ENCODE measurements at regions not wholly inside any gene's neighbourhood (a gene's known extent, or its start where the extent isn't known, plus 50 kb on each side); places are given as distances from the start of the nearest gene placed in this dataset.

- H3K27ac ChIP-seq = no peak overlapping the region
- no peak for TF ChIP-seq POLR2A (IDR thresholded peaks at IDR 0.05)
- TF ChIP-seq EP300 (IDR thresholded peaks at IDR 0.05) = no peak
- TF ChIP-seq, protein P1, sequence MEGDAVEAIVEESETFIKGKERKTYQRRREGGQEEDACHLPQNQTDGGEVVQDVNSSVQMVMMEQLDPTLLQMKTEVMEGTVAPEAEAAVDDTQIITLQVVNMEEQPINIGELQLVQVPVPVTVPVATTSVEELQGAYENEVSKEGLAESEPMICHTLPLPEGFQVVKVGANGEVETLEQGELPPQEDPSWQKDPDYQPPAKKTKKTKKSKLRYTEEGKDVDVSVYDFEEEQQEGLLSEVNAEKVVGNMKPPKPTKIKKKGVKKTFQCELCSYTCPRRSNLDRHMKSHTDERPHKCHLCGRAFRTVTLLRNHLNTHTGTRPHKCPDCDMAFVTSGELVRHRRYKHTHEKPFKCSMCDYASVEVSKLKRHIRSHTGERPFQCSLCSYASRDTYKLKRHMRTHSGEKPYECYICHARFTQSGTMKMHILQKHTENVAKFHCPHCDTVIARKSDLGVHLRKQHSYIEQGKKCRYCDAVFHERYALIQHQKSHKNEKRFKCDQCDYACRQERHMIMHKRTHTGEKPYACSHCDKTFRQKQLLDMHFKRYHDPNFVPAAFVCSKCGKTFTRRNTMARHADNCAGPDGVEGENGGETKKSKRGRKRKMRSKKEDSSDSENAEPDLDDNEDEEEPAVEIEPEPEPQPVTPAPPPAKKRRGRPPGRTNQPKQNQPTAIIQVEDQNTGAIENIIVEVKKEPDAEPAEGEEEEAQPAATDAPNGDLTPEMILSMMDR (IDR thresholded peaks at IDR 0.05) = no peak
- no peaks in the 10 kb centered on the region for H3K4me1 ChIP-seq
- no peaks in the 10 kb centered on the region for H3K9me3 ChIP-seq
- no peaks in the 10 kb centered on the region for H3K36me3 ChIP-seq
- 69 to 70% methylated on average over 2 of the region's 2 CpGs for WGBS, 2 donors
- no peak for DNase-seq (ENCODE audit: low spot score in 2 of 2)
- no peaks in the 10 kb centered on the region for H3K27me3 ChIP-seq
- no peak overlapping the region for H3K4me3 ChIP-seq
Measured at GRCh38 chr14:39722547-39723273, 290.5 kb upstream of the FBXO33 start.

DNA sequence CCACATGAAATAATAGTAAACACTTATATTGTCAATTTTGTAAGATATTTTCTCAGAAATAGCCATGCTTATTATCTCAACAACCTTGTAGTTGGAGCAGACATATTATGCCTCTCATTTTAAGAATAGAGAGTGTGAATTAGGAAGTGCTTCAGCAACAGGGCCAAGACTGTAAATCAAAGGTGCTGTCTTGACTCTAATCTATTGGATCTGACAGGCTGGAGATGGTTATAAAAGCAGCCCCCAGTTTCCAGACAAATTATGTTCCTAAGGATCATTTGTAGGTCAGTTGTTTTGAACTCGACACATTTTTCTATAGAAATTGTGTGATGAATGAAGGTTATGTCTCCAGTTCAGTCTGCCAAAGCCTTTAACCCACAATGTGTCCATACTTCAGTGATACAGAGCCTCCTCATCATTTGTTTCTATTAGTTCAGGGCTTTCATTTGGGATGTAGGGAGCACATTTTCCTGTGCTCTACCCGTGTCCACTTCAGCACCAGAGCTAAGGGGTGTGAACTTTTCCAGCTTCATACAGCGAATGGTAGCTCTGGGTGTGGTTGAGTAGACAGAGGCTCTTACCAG lies 284.8 kb upstream of the FBXO33 start:
- Histone ChIP-seq H3K9me3 (no peaks in the 10 kb centered on the region), H3K27me3 (no peaks in the 10 kb centered on the region), H3K36me3 (no peaks in the 10 kb centered on the region), H3K27ac (no peak overlapping the region), H3K4me3 (no peak overlapping the region), H3K4me1 (no peaks in the 10 kb centered on the region)
- WGBS, 2 donors = 53 to 57% methylated on average over 3 of the region's 3 CpGs
- DNase-seq (ENCODE audit: low spot score in 2 of 2) = no peak
- TF ChIP-seq POLR2A (IDR thresholded peaks at IDR 0.05) (no peak), EP300 (IDR thresholded peaks at IDR 0.05) (no peak)
- TF ChIP-seq, protein P1 (IDR thresholded peaks at IDR 0.05) = no peak

DNA sequence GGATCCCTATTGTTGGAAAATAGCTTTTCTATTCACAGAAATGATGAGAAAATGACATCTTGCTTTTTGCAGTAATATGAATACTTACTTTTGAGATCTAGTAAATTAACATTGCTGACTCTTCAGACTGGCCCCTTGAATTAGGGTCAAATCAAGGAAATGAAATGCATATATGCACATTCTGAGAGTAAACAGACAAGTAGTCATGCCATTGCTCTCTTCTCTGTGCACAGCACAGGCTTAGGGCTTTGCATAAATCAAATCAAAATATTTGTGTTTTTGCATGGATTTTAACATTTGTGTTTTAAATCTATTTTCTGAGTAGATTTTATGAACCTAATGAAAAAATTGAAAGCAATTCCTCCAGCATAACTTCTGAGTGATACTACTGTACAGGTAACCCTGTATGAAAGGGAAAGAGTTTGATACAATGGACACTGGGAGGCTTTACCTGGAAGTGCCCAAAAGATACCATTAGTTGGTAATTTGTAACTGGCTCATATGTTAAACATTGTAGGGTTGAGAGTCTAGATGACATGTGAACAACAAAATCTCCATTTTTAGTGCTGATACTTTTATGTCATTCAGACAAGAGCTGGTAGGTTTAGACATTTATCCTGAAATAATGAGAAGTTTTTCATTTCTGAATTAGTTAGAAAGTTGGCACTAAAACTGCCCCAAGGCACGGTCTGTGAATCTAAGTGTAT lies 280.2 kb upstream of the FBXO33 start:
- Histone ChIP-seq H3K27me3 (no peaks in the 10 kb centered on the region), H3K36me3 (no peaks in the 10 kb centered on the region), H3K4me3 (no peak overlapping the region), H3K9me3 (no peaks in the 10 kb centered on the region), H3K27ac (no peak overlapping the region), H3K4me1 (no peaks in the 10 kb centered on the region)
- DNase-seq (ENCODE audit: low spot score in 2 of 2) = no peak
- 39 to 46% methylated on average over 1 of the region's 1 CpG for WGBS, 2 donors
- no peak for TF ChIP-seq EP300 (IDR thresholded peaks at IDR 0.05)

DNA sequence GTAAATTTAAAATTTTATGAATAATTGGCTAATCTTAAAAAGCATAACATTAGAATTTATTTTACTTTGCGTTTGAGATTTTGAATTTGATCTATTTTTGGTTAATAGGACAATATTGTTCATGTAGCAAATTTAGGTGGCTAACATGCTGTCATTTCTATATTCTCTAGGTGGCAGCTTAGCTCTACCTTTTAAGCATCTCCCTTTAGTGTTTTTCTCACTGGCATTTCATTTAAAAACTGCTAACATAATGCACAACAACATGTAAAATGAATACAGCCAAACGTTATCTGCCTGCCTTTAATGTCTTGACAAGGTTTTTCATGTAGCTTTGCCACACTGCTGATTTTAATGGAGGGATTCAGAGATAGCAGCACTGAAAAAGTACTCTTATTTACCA lies 272.4 kb upstream of the FBXO33 start:
- 42 to 46% methylated on average over 2 of the region's 2 CpGs for WGBS, 2 donors
- H3K36me3 ChIP-seq = no peaks in the 10 kb centered on the region

GRCh38 chr14:39694341-39694740 lies 262.1 kb upstream of the FBXO33 start:
- Histone ChIP-seq H3K4me3 (no peak overlapping the region), H3K4me1 (no peaks in the 10 kb centered on the region), H3K36me3 (no peaks in the 10 kb centered on the region), H3K27ac (no peak overlapping the region), H3K27me3 (no peaks in the 10 kb centered on the region), H3K9me3 (peaks cover 0 to 5% (median 0%) of the 10 kb centered on the region in 4 donors)
- 64 to 70% methylated on average over 2 of the region's 2 CpGs for WGBS, 2 donors
- DNase-seq (ENCODE audit: low spot score in 2 of 2) = no peak
- TF ChIP-seq POLR2A (IDR thresholded peaks at IDR 0.05) = no peak
- TF ChIP-seq EP300 (IDR thresholded peaks at IDR 0.05) = no peak
- TF ChIP-seq, protein P1 (IDR thresholded peaks at IDR 0.05) = no peak

More for the DNA sequence above, 272.4 kb upstream of the FBXO33 start:
- Histone ChIP-seq H3K27ac (no peak overlapping the region), H3K27me3 (no peaks in the 10 kb centered on the region), H3K4me3 (no peak overlapping the region), H3K4me1 (no peaks in the 10 kb centered on the region), H3K9me3 (no peaks in the 10 kb centered on the region)
- TF ChIP-seq EP300 (IDR thresholded peaks at IDR 0.05) = no peak
- DNase-seq (ENCODE audit: low spot score in 2 of 2) = no peak

DNA sequence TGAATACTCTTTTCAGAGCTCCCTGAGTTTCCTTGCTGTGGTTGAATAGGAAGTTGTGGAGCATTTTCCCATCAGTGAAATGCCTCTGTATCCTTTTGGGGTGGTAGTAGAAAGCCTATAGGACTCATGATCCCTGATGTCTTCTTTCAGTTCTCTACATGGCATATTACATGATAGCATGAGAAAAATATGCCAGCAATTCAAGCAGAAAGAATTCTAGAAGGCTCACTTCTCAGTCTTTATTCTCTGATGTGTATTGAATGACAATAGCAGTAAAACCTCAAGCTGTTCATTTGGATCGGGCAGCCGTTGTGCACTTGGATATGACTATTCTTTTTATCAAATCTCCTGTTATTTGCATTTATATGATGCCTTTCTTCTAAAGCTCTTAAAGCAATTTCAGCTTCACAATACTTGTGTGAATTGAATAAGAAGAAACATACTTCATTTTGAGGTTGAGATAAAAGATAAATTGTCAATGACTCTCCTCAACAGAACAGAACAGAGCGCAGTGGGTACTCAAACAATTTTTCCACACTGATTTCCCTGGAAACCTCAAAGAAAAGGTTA lies 251.5 kb upstream of the FBXO33 start:
- H3K27me3 ChIP-seq = no peaks in the 10 kb centered on the region
- no peaks in the 10 kb centered on the region for H3K4me1 ChIP-seq
- no peaks in the 10 kb centered on the region for H3K9me3 ChIP-seq
- no peak for DNase-seq (ENCODE audit: low spot score in 2 of 2)
- H3K36me3 ChIP-seq = no peaks in the 10 kb centered on the region
- no peak overlapping the region for H3K27ac ChIP-seq
- 55 to 61% methylated on average over 3 of the region's 3 CpGs for WGBS, 2 donors
- H3K4me3 ChIP-seq = no peak overlapping the region
- TF ChIP-seq, protein P1 (IDR thresholded peaks at IDR 0.05) = no peak
- TF ChIP-seq POLR2A (IDR thresholded peaks at IDR 0.05) (no peak), EP300 (IDR thresholded peaks at IDR 0.05) (no peak)
